HEK293T (cell line): ENCODE measurements at regions not wholly inside any gene's neighbourhood (a gene's known extent, or its start where the extent isn't known, plus 50 kb on each side); places are given as distances from the start of the nearest gene placed in this dataset.

Experiments used
- BHLHE40 ChIP-seq: fragments of 450-650 bp; IDR thresholded peaks from 2 replicates; pipeline ENCODE4 v1.6.1; 2016; ENCODE audit warnings: mild to moderate bottlenecking, moderate library complexity, borderline replicate concordance
- FOXA1 ChIP-seq: fragments of 450-650 bp; IDR thresholded peaks from 2 replicates; pipeline ENCODE4 v1.6.1; 2016; ENCODE audit warnings: mild to moderate bottlenecking
- FOXM1 ChIP-seq: fragments of 450-650 bp; IDR thresholded peaks from 2 replicates; pipeline ENCODE4 v1.6.1; 2017; ENCODE audit warnings: mild to moderate bottlenecking, borderline replicate concordance
- L3MBTL2 ChIP-seq: fragments of 450-650 bp; conservative IDR thresholded peaks from 2 replicates; pipeline ENCODE4 v1.6.1; 2016; ENCODE audit warnings: mild to moderate bottlenecking
- NFRKB ChIP-seq: fragments of 450-650 bp; IDR thresholded peaks from 2 replicates; pipeline ENCODE4 v1.6.1; 2016; ENCODE audit warnings: mild to moderate bottlenecking, moderate library complexity
- SP1 ChIP-seq: fragments of 450-650 bp; IDR thresholded peaks from 2 replicates; pipeline ENCODE4 v1.6.1; 2017
- SUZ12 ChIP-seq: fragments of 450-650 bp; IDR thresholded peaks from 2 replicates; pipeline ENCODE4 v1.6.1; 2016; ENCODE audit warnings: mild to moderate bottlenecking
- TARDBP ChIP-seq: fragments of 450-650 bp; IDR thresholded peaks from 2 replicates; pipeline ENCODE4 v1.6.1; 2016
- ZNF384 ChIP-seq: fragments of 450-650 bp; IDR thresholded peaks from 2 replicates; pipeline ENCODE4 v1.6.1; 2016
- TF ChIP-seq, protein P1 (sequence below): fragments of 450-650 bp; IDR thresholded peaks from 2 replicates; pipeline ENCODE4 v1.6.1; 2016

DNA sequence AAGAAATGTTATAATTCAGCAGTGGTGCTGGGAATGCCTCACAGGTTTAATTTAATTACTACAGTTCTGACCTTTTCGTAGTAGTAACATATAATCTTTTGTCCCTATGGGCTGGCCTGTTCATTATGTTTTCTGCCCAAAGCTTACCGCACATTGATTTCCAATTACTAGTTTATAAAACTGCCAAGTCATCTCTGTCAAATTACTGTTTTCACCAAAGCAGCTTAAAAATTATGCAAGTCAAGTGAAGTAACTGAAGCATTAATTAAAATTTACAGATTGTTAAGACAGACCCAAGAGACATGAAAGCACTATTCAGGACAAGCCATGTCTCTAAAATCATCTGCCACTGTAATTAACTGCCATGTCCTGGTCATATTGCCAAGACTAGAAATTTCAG is 93.9 kb upstream of the FTMT start:
- TF ChIP-seq L3MBTL2 (no peak), SP1 (no peak), NFRKB (no peak), BHLHE40 (no peak), TARDBP (no peak), FOXM1 (no peak), ZNF384 (no peak), SUZ12 (no peak), FOXA1 (no peak)
- TF ChIP-seq, protein P1, sequence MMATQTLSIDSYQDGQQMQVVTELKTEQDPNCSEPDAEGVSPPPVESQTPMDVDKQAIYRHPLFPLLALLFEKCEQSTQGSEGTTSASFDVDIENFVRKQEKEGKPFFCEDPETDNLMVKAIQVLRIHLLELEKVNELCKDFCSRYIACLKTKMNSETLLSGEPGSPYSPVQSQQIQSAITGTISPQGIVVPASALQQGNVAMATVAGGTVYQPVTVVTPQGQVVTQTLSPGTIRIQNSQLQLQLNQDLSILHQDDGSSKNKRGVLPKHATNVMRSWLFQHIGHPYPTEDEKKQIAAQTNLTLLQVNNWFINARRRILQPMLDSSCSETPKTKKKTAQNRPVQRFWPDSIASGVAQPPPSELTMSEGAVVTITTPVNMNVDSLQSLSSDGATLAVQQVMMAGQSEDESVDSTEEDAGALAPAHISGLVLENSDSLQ: no peak
